H1 (cell line): ENCODE measurements at regions not wholly inside any gene's neighbourhood (a gene's known extent, or its start where the extent isn't known, plus 50 kb on each side); places are given as distances from the start of the nearest gene placed in this dataset.

Source experiments
- CHD2 ChIP-seq: IDR thresholded peaks from 2 replicates; pipeline ENCODE4 v1.6.1; 2012; ENCODE audit warnings: low read length, improper control_type of control experiment
- CTCF ChIP-seq, 3 experiments: IDR thresholded peaks; 1 replicate in 2 of 3; 2 replicates in 1 of 3; pipeline versions ENCODE4 v1.5.1 to v1.6.1; 2011; ENCODE audit warnings: low read length in 3 of 3, mild to moderate bottlenecking in 3 of 3, inconsistent platforms in 2 of 3, low read depth in 1 of 3, moderate library complexity in 1 of 3; ENCODE audit not compliant: insufficient read depth in 1 of 3; ENCODE audit errors: control extremely low read depth in 1 of 3
- EZH2 ChIP-seq: fragments of 200-600 bp; sonication (generic); IDR thresholded peaks from 2 replicates; pipeline ENCODE4 v1.7.1; 2012; ENCODE audit warnings: low read depth, mild to moderate bottlenecking, moderate library complexity, low read length, inconsistent platforms; ENCODE audit not compliant: severe bottlenecking
- HDAC2 ChIP-seq, 2 experiments: fragments of 300-600 bp in 1 of 2; sonication (generic) in 1 of 2; IDR thresholded peaks; 2 replicates each; pipeline ENCODE4 v1.6.1; 2011 to 2012; ENCODE audit warnings: low read depth in 2 of 2, low read length in 2 of 2, mild to moderate bottlenecking in 2 of 2, moderate library complexity in 2 of 2, borderline replicate concordance in 1 of 2, inconsistent platforms in 1 of 2
- JUND ChIP-seq: IDR thresholded peaks from 2 replicates; pipeline ENCODE4 v1.6.1; 2011; ENCODE audit warnings: mild to moderate bottlenecking, improper control_type of control experiment, low read length
- PHF8 ChIP-seq: fragments of 200-600 bp; sonication (generic); conservative IDR thresholded peaks from 2 replicates; pipeline ENCODE4 v1.7.1; 2012; ENCODE audit warnings: low read depth, mild to moderate bottlenecking, inconsistent platforms, low read length, moderate library complexity
- RFX5 ChIP-seq: IDR thresholded peaks from 2 replicates; pipeline ENCODE4 v1.6.1; 2011; ENCODE audit warnings: low read depth, low read length, improper control_type of control experiment, borderline replicate concordance
- TAF1 ChIP-seq: IDR thresholded peaks from 2 replicates; pipeline ENCODE4 v1.6.1; 2011; ENCODE audit warnings: mild to moderate bottlenecking, low read depth, low read length
- YY1 ChIP-seq: IDR thresholded peaks from 2 replicates; pipeline ENCODE4 v1.6.1; 2011; ENCODE audit warnings: low read depth, mild to moderate bottlenecking, low read length

DNA sequence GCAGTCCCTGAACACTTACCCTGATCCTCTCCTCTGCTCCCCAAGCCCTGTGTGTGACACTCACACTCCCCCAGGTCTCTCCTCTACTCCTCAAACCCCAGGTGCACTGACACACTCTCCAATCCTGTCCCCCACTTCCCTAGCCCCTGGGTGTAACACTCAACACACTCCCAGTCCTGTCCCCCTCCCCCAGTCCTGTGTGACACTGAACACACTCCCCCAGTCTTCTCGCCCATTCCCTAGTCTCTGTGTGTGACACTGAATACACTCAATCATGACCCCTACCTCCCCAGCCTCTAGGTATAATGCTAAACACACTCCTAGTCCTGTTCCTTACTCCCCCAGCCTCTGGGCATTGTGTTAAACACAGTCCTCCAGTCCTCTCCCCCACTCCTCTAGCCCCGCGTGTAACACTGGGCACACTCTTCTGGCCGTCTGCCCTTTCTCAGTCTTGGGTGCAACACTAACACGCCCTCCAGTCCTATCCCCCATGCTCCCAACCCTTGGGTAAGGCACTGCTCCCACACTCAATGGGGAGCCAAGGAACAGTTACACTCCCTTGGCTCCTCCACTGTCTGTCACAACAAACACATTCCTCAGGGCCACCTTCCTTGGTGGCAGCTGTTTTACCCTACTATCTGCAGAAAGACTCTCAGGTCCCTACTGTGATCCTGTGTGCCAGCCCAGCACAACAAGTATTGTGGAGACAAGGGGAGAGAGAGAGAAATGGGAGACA lies 82.5 kb upstream of the PKDCC start:
- TF ChIP-seq CTCF (IDR thresholded peaks at IDR 0.05; ENCODE audit: control extremely low read depth in 1 of 3, insufficient read depth in 1 of 3, low read depth in 1 of 3, low read length in 3 of 3) (no peak), YY1 (no peak), PHF8 (no peak), JUND (no peak), EZH2 (no peak), HDAC2 (IDR thresholded peaks at IDR 0.05; ENCODE audit: borderline replicate concordance in 1 of 2, low read depth in 2 of 2, low read length in 2 of 2) (no peak), RFX5 (no peak), TAF1 (no peak), CHD2 (no peak)
